ENCODE measurements at regions not wholly inside any gene's neighbourhood (a gene's known extent, or its start where the extent isn't known, plus 50 kb on each side); places are given as distances from the start of the nearest gene placed in this dataset.
"Not testable (repeated sequence)": the region's sequence is repeated elsewhere in the genome, so short reads cannot be mapped to it uniquely, and the experiment has no call there.

DNA sequence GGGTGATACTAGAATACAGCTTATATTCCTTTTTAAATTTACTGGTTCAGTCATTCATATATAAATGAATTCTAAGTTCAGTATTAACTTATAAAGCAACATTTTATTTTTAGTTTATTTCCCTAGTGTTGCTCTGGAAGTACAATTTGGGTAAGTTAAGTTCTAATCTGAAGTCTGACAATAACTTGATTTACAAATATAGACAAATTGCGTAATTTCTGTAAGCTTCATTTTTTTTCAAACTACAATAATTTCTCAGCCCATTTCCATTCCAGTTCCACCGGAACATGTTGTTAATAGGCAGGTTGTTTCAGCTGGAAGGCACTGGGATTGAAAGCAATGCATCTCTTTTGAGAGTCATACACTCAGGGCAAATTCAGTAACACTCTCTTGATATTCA lies 2000.7 kb downstream of the OLFM4 start:
- no peak for DNase-seq (ENCODE audit: extremely low spot score)
- CTCF ChIA-PET = no interaction called here
- TF ChIP-seq LEF1 (IDR thresholded peaks at IDR 0.05; ENCODE audit: borderline replicate concordance) (no peak), FOXK2 (IDR thresholded peaks at IDR 0.05) (no peak), HDGF (IDR thresholded peaks at IDR 0.05; ENCODE audit: borderline replicate concordance) (no peak), ZNF384 (IDR thresholded peaks at IDR 0.05) (no peak), ARNT (IDR thresholded peaks at IDR 0.05) (no peak), SP1 (IDR thresholded peaks at IDR 0.05) (no peak)
- TF ChIP-seq, protein P1, sequence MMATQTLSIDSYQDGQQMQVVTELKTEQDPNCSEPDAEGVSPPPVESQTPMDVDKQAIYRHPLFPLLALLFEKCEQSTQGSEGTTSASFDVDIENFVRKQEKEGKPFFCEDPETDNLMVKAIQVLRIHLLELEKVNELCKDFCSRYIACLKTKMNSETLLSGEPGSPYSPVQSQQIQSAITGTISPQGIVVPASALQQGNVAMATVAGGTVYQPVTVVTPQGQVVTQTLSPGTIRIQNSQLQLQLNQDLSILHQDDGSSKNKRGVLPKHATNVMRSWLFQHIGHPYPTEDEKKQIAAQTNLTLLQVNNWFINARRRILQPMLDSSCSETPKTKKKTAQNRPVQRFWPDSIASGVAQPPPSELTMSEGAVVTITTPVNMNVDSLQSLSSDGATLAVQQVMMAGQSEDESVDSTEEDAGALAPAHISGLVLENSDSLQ (IDR thresholded peaks at IDR 0.05) = no peak
- POLR2A ChIA-PET = no interaction called here

DNA sequence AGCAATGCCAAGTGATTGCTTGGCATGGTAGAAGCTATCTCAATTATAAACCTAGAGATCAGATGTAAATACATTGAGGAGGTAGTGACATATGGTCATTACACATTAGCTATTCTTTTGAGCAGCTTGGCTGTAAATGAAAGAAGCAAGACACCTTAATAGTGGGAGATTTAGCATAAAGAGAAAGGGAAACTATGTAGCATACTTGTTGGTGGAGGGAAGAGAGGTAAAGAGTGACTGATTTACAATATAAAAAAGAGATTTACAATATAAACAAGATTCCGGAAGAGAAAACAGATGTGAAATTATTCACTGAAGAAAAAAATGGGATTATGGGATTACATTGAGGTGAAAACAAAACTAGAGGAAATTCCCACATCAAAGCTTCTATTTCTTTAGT lies 2009.6 kb downstream of the OLFM4 start:
- DNase-seq (ENCODE audit: extremely low spot score) = no peak
- CTCF ChIA-PET = no interaction called here
- POLR2A ChIA-PET = no interaction called here
- TF ChIP-seq ELF4 (IDR thresholded peaks at IDR 0.05) = no peak
- TF ChIP-seq FOXA1 (IDR thresholded peaks at IDR 0.05) = no peak
- TF ChIP-seq ARNT (IDR thresholded peaks at IDR 0.05) = no peak
- no peak for TF ChIP-seq LEF1 (IDR thresholded peaks at IDR 0.05; ENCODE audit: borderline replicate concordance)
- TF ChIP-seq SP1 (IDR thresholded peaks at IDR 0.05) = no peak
- TF ChIP-seq TARDBP (IDR thresholded peaks at IDR 0.05) = no peak
- no peak for TF ChIP-seq ZNF384 (IDR thresholded peaks at IDR 0.05)
- TF ChIP-seq BHLHE40 (IDR thresholded peaks at IDR 0.05; ENCODE audit: borderline replicate concordance) = no peak
- TF ChIP-seq SUZ12 (IDR thresholded peaks at IDR 0.05) = no peak
- no peak for TF ChIP-seq FOXM1 (IDR thresholded peaks at IDR 0.05; ENCODE audit: borderline replicate concordance)
- TF ChIP-seq, protein P1 (IDR thresholded peaks at IDR 0.05) = no peak
- TF ChIP-seq NFRKB (IDR thresholded peaks at IDR 0.05) = no peak
- TF ChIP-seq CTBP1 (IDR thresholded peaks at IDR 0.05; ENCODE audit: borderline replicate concordance) = no peak
- no peak for TF ChIP-seq L3MBTL2 (conservative IDR thresholded peaks at IDR 0.05)
- TF ChIP-seq FOXK2 (IDR thresholded peaks at IDR 0.05) = no peak
- no peak for TF ChIP-seq HDGF (IDR thresholded peaks at IDR 0.05; ENCODE audit: borderline replicate concordance)

DNA sequence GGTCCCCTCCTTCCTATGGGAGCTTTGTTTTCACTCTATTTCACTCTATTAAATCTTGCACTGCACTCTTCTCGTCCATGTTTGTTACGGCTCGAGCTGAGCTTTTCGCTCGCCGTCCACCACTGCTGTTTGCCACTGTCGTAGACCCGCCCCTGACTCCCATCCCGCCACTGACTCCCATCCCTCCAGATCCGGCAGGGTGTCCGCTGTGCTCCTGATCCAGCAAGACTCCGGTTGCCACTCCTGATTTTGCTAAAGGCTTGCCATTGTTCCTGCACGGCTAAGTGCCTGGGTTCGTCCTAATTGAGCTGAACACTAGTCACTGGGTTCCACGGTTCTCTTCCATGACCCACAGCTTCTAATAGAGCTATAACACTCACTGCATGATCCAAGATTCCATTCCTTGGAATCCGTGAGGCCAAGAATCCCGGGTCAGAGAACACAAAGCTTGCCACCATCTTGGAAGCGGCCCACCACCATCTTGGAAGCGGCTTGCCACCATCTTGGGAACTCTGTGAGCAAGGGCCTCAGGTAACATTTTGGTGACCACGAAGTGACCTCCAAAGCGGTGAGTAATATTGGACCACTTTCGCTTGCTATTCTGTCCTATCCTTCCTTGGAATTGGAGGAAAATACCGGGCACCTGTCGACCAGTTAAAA lies 2025.4 kb downstream of the OLFM4 start:
- CTCF ChIA-PET; DNase-seq (ENCODE audit: extremely low spot score); POLR2A ChIA-PET: not testable (repeated sequence)

DNA sequence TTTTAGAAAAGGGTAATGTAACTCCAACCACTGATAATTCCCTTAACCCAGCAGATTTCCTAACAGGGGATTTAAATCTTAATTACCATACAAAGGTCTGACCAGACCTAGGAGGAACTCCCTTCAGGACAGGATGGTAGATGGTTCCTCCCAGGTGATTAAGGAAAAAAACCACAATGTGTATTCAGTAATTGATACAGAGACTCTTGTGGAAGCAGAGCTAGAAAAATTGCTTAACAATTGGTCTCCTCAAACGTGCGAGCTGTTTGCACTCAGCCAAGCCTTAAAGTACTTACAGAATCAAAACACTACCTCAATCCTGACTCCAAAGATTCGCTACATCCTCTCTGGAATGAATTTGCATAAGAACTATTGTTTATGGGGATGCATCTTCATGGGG lies 2027.1 kb downstream of the OLFM4 start:
- POLR2A ChIA-PET; CTCF ChIA-PET; DNase-seq (ENCODE audit: extremely low spot score): not testable (repeated sequence)

DNA sequence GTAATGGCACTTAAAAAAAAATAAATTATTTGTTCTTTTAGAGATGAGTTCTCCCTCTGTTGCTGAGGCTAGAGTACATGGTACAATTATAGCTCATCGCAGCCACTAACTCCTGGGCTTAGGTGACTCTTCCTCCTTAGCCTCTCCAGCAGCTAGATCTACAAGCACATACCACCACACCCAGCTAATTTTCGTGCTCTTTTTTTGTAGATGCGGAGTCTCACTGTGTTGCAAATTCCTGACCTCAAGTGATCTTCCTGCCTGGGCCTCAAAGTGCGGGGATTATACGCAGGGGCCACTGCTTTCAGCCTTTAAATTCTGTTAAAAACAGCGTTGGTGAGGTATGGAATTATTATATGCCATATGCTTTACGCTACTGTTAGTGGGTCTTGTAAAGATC lies 2034.0 kb downstream of the OLFM4 start:
- DNase-seq (ENCODE audit: extremely low spot score) = no peak
- TF ChIP-seq FOXK2 (IDR thresholded peaks at IDR 0.05) (no peak), L3MBTL2 (conservative IDR thresholded peaks at IDR 0.05) (no peak), BHLHE40 (IDR thresholded peaks at IDR 0.05; ENCODE audit: borderline replicate concordance) (no peak), FOXA1 (IDR thresholded peaks at IDR 0.05) (no peak), LEF1 (IDR thresholded peaks at IDR 0.05; ENCODE audit: borderline replicate concordance) (no peak), CTBP1 (IDR thresholded peaks at IDR 0.05; ENCODE audit: borderline replicate concordance) (no peak)
- TF ChIP-seq, protein P1 (IDR thresholded peaks at IDR 0.05) = no peak
- ChIA-PET CTCF (no interaction called here), POLR2A (no interaction called here)

DNA sequence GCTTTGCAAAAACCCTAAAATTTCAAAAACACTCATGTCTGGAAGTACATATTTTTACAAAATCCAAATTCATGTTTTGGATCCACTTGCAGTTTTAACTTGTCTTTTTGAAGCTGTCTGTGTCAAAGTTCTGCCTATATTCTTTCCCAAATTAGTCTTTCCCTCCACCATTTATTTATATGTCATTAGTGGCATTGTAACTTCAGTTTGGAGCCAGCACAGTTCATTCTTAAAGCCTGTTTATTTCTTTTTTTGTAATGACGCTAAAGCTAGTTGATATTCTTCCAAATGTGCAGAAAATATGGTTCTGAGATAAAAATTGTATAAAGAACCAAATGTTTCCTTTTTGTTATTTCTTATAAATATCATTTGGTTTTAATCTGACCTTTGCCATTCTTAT lies 2039.3 kb downstream of the OLFM4 start:
- DNase-seq (ENCODE audit: extremely low spot score) = no peak
- CTCF ChIA-PET = no interaction called here
- no peak for TF ChIP-seq L3MBTL2 (conservative IDR thresholded peaks at IDR 0.05)
- TF ChIP-seq HDGF (IDR thresholded peaks at IDR 0.05; ENCODE audit: borderline replicate concordance) = no peak
- no peak for TF ChIP-seq NFRKB (IDR thresholded peaks at IDR 0.05)
- TF ChIP-seq SUZ12 (IDR thresholded peaks at IDR 0.05) = no peak
- TF ChIP-seq, protein P1 (IDR thresholded peaks at IDR 0.05) = no peak
- TF ChIP-seq FOXA1 (IDR thresholded peaks at IDR 0.05) = no peak
- TF ChIP-seq TARDBP (IDR thresholded peaks at IDR 0.05) = no peak
- no peak for TF ChIP-seq FOXK2 (IDR thresholded peaks at IDR 0.05)
- no peak for TF ChIP-seq ZNF384 (IDR thresholded peaks at IDR 0.05)
- TF ChIP-seq ELF4 (IDR thresholded peaks at IDR 0.05) = no peak
- TF ChIP-seq ARNT (IDR thresholded peaks at IDR 0.05) = no peak
- TF ChIP-seq CTBP1 (IDR thresholded peaks at IDR 0.05; ENCODE audit: borderline replicate concordance) = no peak
- TF ChIP-seq LEF1 (IDR thresholded peaks at IDR 0.05; ENCODE audit: borderline replicate concordance) = no peak
- no peak for TF ChIP-seq FOXM1 (IDR thresholded peaks at IDR 0.05; ENCODE audit: borderline replicate concordance)
- no peak for TF ChIP-seq BHLHE40 (IDR thresholded peaks at IDR 0.05; ENCODE audit: borderline replicate concordance)
- TF ChIP-seq SP1 (IDR thresholded peaks at IDR 0.05) = no peak
- POLR2A ChIA-PET = no interaction called here
